ENCODE measurements at regions not wholly inside any gene's neighbourhood (a gene's known extent, or its start where the extent isn't known, plus 50 kb on each side); places are given as distances from the start of the nearest gene placed in this dataset.

- no peaks in the 10 kb centered on the region for H3K36me3 Mint-ChIP-seq (ENCODE audit: insufficient read depth)
- no peak overlapping the region for H3K27ac Mint-ChIP-seq
Observed at GRCh38 chr15:66923438-66923881, 141.9 kb upstream of the SMAD3 start.

DNA sequence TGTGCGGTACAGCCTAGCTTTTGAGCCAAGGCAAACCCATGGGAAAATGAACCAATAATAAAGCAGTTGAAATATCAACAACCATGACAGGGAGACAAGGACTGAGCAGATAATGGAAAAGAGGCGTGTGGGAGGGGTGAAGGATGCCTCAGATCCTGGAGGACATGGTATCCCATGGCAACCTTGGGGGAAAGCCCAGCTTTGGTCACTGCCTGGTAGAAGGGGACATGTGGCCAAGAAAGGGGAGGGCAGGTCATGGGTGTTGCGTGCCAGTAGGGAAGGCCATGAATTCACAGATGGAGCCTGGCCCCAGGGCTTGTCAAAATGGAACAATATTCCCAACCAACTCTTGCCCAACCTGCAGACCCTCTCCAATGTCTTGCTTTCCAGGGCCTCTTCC lies 140.5 kb upstream of the SMAD3 start:
- H3K27me3 Mint-ChIP-seq, result peaks cover 16% of the 10 kb centered on the region
- no peak overlapping the region for H3K4me3 Mint-ChIP-seq (ENCODE audit: low read depth)
- no peak overlapping the region for H3K27ac Mint-ChIP-seq
- TF ChIP-seq, protein P1, sequence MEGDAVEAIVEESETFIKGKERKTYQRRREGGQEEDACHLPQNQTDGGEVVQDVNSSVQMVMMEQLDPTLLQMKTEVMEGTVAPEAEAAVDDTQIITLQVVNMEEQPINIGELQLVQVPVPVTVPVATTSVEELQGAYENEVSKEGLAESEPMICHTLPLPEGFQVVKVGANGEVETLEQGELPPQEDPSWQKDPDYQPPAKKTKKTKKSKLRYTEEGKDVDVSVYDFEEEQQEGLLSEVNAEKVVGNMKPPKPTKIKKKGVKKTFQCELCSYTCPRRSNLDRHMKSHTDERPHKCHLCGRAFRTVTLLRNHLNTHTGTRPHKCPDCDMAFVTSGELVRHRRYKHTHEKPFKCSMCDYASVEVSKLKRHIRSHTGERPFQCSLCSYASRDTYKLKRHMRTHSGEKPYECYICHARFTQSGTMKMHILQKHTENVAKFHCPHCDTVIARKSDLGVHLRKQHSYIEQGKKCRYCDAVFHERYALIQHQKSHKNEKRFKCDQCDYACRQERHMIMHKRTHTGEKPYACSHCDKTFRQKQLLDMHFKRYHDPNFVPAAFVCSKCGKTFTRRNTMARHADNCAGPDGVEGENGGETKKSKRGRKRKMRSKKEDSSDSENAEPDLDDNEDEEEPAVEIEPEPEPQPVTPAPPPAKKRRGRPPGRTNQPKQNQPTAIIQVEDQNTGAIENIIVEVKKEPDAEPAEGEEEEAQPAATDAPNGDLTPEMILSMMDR (IDR thresholded peaks at IDR 0.05; ENCODE audit: unreplicated experiment), result no peak
- peaks cover 3% of the 10 kb centered on the region for H3K4me1 Mint-ChIP-seq (ENCODE audit: low read depth)
- no peaks in the 10 kb centered on the region for H3K36me3 Mint-ChIP-seq (ENCODE audit: insufficient read depth)
- no peak for DNase-seq (ENCODE audit: low spot score, unreplicated experiment)
- no peaks in the 10 kb centered on the region for H3K9me3 Mint-ChIP-seq (ENCODE audit: low read depth)

More at GRCh38 chr15:66923438-66923881, 141.9 kb upstream of the SMAD3 start:
- H3K4me1 Mint-ChIP-seq (ENCODE audit: low read depth), result peaks cover 3% of the 10 kb centered on the region
- H3K9me3 Mint-ChIP-seq (ENCODE audit: low read depth), result no peaks in the 10 kb centered on the region
- no peak for DNase-seq (ENCODE audit: low spot score, unreplicated experiment)
- TF ChIP-seq, protein P1 (IDR thresholded peaks at IDR 0.05; ENCODE audit: unreplicated experiment), result peak; percentile 63
- H3K27me3 Mint-ChIP-seq, result peaks cover 19% of the 10 kb centered on the region
- no peak overlapping the region for H3K4me3 Mint-ChIP-seq (ENCODE audit: low read depth)

DNA sequence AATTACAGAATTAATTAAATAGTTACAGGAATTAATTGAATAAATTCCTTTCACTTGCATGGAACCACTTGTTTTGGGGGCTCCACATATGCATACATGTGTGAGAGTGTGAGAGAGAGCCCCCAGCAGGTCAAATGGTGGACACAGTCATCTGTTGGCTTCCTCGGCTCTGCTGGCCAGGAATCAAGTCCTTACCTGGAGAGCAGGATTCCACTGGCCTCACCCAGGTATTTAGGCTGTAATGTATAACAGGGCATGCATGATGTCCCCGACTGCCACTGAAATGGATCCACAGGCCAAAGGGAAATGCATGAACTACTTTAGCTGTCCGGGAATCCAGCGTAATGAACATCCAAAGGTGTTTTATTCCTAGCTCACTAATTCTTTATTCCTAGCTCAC lies 139.7 kb upstream of the SMAD3 start:
- TF ChIP-seq, protein P1 (IDR thresholded peaks at IDR 0.05; ENCODE audit: unreplicated experiment), result no peak
- Mint-ChIP-seq H3K9me3 (ENCODE audit: low read depth) (no peaks in the 10 kb centered on the region), H3K4me3 (ENCODE audit: low read depth) (no peak overlapping the region), H3K27me3 (peaks cover 13% of the 10 kb centered on the region), H3K4me1 (ENCODE audit: low read depth) (peaks cover 6% of the 10 kb centered on the region), H3K36me3 (ENCODE audit: insufficient read depth) (no peaks in the 10 kb centered on the region), H3K27ac (no peak overlapping the region)
- DNase-seq (ENCODE audit: low spot score, unreplicated experiment), result no peak

GRCh38 chr15:66927201-66928077 lies 138.0 kb upstream of the SMAD3 start:
- H3K36me3 Mint-ChIP-seq (ENCODE audit: insufficient read depth), result no peaks in the 10 kb centered on the region
- H3K4me1 Mint-ChIP-seq (ENCODE audit: low read depth), result peaks cover 22% of the 10 kb centered on the region

GRCh38 chr15:66928101-66928500 lies 137.3 kb upstream of the SMAD3 start:
- H3K4me1 Mint-ChIP-seq (ENCODE audit: low read depth), result peaks cover 28% of the 10 kb centered on the region
- H3K4me3 Mint-ChIP-seq (ENCODE audit: low read depth), result no peak overlapping the region
- H3K36me3 Mint-ChIP-seq (ENCODE audit: insufficient read depth), result no peaks in the 10 kb centered on the region
- H3K27ac Mint-ChIP-seq, result no peak overlapping the region
- DNase-seq (ENCODE audit: low spot score, unreplicated experiment), result no peak
- TF ChIP-seq, protein P1 (IDR thresholded peaks at IDR 0.05; ENCODE audit: unreplicated experiment), result no peak
- H3K27me3 Mint-ChIP-seq, result peaks cover 5% of the 10 kb centered on the region
- no peaks in the 10 kb centered on the region for H3K9me3 Mint-ChIP-seq (ENCODE audit: low read depth)

More at GRCh38 chr15:66927201-66928077, 138.0 kb upstream of the SMAD3 start:
- TF ChIP-seq, protein P1 (IDR thresholded peaks at IDR 0.05; ENCODE audit: unreplicated experiment), result no peak
- no peaks in the 10 kb centered on the region for H3K9me3 Mint-ChIP-seq (ENCODE audit: low read depth)
- no peak overlapping the region for H3K4me3 Mint-ChIP-seq (ENCODE audit: low read depth)
- H3K27ac Mint-ChIP-seq, result no peak overlapping the region
- no peak for DNase-seq (ENCODE audit: low spot score, unreplicated experiment)
- H3K27me3 Mint-ChIP-seq, result peaks cover 10% of the 10 kb centered on the region

Measured in progenitor cell of endocrine pancreas (in vitro differentiated cells).